ENCODE measurements at regions not wholly inside any gene's neighbourhood (a gene's known extent, or its start where the extent isn't known, plus 50 kb on each side); places are given as distances from the start of the nearest gene placed in this dataset.
"Not testable (repeated sequence)": the region's sequence is repeated elsewhere in the genome, so short reads cannot be mapped to it uniquely, and the experiment has no call there.

DNA sequence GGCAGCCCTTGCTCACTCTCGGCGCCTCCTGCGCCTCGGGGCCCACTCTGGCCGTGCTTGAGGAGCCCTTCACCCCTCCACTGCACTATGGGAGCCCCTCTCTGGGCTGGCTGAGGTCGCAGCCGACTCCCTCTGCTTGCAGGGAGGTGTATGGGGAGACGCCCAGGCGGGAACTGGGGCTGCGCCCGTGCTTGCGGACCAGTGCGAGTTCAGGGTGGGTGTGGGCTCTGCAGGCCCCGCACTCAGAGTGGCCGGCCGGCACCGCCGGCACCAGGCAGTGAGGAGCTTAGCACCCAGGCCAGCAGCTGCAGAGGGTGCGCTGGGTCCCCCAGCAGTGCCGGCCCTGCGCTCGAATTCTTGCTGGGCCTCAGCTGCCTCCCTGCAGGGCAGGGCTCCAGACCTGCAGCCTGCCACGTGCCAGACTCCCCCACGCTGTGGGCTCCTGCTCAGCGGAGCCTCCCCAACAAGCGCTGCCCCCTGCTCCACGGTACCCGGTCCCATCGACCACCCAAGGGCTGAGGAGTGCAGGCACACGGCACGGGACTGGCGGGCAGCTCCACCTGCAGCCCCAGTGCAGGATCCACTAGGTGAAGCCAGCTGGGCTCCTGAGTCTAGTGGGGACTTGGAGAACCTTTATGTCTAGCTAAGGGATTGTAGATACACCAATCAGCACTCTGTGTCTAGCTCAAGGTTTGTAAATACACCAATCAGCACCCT is 54.0 kb upstream of the WWC2 start:
- in situ Hi-C loops (cut with HindIII; ENCODE audit: low sequenced_read_pairs); DNase-seq (ENCODE audit: low spot score): not testable (repeated sequence)

DNA sequence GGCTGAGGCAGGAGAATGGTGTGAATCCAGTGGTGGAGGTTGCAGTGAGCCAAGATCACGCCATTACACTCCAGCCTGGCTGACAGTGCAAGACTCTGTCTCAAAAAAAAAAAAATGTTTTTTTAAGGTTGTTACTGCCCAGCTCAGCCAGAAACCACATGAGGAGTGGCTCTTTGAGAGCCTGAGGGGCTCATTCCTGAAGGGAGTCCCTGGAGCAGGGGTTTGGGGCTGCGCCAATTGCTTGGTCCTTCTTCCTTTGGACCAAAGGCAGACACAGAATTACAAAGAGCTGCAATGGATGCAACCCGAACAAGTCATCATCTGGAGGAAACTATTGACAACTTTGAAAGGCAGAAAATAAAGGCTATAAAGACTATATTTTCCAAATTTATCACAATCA is 60.6 kb upstream of the WWC2 start:
- in situ Hi-C loops (cut with HindIII; ENCODE audit: low sequenced_read_pairs), result no loop called here
- DNase-seq (ENCODE audit: low spot score), result no peak

DNA sequence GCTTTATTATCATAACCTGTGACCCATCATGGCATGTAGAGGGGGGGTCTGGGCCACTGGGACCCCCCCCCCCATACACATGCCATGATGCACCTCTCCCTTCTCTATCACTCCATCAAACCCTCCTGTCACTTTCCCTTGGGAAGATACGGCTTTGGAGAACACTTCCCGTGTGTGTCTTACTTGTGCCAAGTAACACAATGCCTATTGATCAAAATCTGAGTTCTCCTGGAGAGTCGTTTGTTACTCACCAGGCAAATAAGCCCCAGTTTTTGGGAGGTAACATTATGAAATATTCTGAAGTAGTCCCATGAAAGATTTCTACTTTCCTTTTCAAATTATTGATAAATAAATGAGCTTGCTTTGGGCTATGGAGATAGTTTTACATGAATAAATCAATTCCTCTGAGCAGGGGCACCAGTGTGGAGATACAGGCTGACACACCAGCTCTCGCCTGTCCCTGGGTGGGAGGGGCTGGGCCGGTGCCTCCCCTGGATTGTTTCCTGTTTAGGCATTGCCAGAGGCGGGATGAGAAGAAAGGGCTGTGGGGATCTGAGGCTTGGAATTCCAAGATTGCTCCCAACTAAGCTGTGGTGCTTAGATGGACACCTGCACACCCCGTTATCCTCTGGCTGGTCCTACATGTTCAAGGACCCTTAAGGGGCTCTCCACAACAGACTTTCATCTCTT is 63.2 kb upstream of the WWC2 start:
- in situ Hi-C loops (cut with HindIII; ENCODE audit: low sequenced_read_pairs), result no loop called here
- DNase-seq (ENCODE audit: low spot score), result no peak

DNA sequence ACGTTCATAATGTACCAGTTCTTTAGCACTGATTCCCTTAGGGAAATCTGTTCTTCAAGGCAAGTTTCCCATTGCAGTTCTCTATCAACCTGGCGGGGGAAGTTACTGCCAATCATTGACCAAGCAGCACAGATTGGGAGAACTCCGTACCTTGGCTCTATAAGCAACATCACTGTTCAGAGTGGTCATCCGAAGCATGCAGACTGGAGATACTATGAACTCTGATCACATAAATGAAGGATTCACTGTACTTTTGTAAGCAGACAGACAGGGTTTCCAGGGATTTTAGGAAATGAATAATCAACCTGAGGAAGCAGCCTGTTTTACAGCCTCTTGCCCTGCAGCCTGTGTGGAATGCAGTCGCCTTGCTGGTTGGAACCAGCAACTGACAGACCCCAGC is 63.8 kb upstream of the WWC2 start:
- DNase-seq (ENCODE audit: low spot score), result no peak
- in situ Hi-C loops (cut with HindIII; ENCODE audit: low sequenced_read_pairs), result no loop called here

DNA sequence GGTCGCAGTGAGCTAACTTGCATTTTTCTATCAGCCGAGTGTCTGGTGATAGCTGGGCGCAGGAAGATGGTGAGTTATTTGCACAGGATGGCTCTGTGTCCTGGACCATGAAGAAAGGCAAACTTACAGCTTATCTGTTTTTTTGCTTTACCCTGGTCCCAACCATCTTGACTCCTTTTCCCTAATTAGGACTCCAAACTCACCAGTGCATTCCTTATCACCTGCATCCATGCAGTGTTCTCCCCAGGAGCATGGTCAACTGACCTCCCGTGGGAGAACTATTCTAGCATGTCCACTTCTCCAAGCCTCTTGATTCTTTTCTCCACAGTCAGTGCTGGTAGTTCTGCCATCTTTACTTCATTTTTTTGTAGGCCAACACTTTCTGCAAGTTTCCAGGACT is 68.2 kb upstream of the WWC2 start:
- in situ Hi-C loops (cut with HindIII; ENCODE audit: low sequenced_read_pairs), result no loop called here
- no peak for DNase-seq (ENCODE audit: low spot score)

DNA sequence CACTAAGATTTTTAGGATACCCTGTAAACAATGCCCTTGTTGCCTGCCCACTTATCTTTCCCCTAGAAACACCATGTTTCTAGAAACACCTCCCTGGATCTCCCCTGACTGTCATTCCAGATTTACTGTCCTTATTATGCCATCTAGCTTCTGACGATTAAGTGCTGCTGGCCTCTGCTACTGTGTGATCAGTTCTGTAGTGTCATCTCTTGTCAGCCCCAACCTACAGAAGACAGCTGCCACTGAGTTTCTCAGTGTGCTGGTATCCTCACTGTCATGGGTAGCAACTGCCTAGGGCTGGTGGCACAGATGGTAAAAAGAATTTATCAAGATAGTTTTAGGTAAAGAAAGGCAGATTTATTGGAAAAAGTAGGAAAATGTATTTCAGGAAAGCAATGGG is 68.7 kb upstream of the WWC2 start:
- DNase-seq (ENCODE audit: low spot score), result peak; percentile 2
- in situ Hi-C loops (cut with HindIII; ENCODE audit: low sequenced_read_pairs), result no loop called here

DNA sequence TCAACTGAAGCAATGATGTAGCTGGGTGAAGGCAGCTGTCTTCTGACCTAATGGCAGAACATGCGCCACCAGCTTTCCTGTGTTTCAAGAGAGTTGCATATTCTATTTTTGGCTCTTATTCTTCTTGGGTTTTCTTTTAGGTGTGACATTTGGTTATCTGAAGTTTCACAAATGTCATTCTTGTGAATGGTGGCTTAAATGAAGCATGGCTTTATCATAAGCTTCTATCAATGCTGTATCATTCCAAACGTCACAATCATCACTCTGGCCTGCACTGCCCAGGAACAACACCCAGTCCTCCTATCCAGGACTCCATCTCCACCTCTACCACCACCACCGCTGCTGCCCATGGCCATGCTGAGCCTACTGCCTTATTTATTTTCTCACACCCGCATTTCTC is 69.7 kb upstream of the WWC2 start:
- DNase-seq (ENCODE audit: low spot score), result no peak
- in situ Hi-C loops (cut with HindIII; ENCODE audit: low sequenced_read_pairs), result no loop called here

DNA sequence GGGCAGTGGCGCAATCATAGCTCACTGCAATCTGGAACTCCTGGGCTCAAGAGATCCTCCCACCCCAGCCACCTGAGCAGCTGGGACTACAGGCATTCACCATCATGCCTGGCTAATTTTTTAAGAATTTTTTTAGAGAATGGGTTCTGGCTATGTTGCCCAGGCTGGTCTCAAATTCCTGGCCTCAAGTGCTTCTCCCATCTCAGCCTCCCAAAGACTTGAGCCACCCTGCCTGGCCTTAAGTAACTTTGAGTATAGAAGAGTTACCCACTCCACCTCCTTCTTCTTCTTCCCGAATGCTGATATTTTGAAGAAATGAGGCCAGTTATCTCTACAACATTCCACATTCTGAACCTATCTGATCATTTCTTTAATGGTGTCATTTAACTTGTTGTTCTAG is 72.4 kb upstream of the WWC2 start:
- no peak for DNase-seq (ENCODE audit: low spot score)
- in situ Hi-C loops (cut with HindIII; ENCODE audit: low sequenced_read_pairs), result no loop called here

DNA sequence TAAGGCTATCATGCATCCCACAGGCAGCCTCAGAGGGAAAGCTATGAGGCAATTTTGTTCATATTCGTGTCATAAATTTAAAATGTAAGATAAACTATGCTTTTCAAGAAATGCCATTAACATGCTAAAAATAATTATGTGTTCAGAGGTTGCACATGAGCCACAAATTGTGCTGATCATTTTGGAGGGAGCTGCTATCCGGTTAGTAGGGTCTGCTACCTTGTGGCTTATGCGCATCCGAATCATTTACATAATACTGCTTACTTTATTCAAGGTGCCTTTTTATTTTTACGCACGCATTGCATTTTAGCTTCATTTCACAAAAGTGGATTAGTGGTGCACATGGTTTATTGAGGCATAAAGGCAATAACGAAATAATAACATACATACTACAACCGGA is 76.4 kb upstream of the WWC2 start:
- in situ Hi-C loops (cut with HindIII; ENCODE audit: low sequenced_read_pairs), result no loop called here
- no peak for DNase-seq (ENCODE audit: low spot score)

DNA sequence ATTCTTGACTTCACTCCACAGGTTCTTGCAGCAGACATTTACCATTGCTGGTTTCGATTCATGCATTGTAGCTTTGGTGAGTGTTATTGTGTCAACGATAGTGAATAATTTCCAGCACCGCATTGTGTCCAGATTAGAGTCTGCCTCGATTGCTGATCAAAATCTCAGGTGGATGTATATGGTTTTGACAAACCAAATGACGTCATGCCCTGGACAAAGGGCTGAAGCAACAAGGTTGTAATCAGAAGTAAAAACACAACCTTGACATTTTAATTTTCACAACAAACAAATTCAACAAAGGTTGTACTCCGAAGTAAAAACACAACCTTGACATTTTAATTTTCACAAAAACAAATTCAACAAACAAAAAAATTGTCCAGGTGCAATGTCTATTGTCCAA is 81.1 kb upstream of the WWC2 start:
- DNase-seq (ENCODE audit: low spot score), result no peak
- in situ Hi-C loops (cut with HindIII; ENCODE audit: low sequenced_read_pairs), result no loop called here

DNA sequence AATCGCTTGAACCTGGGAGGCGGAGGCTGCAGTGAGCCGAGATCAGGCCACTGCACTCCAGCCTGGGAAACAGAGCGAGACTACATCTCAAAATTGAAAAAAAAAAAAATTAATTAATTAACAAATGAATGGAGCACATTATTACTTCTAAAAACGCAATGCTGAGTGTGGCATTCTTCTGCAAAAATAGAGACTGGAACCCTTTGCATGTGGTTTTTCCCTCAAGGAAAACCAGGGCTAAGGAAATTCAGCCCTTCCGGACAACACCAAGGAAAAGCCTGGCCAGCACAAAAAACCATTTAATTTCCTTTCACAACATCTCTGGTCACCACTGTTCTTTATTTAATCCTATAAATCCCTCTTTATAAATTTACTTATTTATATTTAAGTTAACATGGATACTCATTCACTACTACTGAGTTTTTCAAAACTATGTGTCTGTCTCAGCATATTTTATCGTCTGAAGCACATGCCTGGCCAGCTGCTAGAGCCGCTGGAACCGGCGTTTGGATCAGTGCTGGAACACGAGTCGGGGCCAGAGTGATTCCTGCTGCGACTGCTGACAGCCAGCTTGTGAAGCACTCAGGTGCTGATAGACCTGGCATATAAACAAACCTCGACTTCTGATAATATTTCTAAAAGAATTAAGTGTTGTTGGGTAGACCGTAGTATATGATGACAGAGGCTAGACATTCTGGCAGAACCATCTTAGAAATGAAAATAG is 84.5 kb upstream of the WWC2 start:
- in situ Hi-C loops (cut with HindIII; ENCODE audit: low sequenced_read_pairs), result no loop called here
- no peak for DNase-seq (ENCODE audit: low spot score)

DNA sequence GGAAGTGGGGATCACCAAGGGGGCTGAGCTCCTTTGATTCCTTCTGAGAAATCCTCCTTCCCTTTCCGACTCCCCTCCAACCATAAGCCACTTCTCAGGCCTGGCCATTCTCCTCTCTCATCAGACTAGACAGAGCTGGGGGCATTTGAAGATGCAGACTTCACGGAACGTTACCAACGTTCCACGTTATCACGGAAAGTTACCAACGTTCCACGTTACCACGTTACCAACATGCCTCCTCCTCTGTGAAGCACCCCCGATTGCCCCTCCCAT is 85.4 kb upstream of the WWC2 start:
- no peak for DNase-seq (ENCODE audit: low spot score)
- in situ Hi-C loops (cut with HindIII; ENCODE audit: low sequenced_read_pairs), result no loop called here

DNA sequence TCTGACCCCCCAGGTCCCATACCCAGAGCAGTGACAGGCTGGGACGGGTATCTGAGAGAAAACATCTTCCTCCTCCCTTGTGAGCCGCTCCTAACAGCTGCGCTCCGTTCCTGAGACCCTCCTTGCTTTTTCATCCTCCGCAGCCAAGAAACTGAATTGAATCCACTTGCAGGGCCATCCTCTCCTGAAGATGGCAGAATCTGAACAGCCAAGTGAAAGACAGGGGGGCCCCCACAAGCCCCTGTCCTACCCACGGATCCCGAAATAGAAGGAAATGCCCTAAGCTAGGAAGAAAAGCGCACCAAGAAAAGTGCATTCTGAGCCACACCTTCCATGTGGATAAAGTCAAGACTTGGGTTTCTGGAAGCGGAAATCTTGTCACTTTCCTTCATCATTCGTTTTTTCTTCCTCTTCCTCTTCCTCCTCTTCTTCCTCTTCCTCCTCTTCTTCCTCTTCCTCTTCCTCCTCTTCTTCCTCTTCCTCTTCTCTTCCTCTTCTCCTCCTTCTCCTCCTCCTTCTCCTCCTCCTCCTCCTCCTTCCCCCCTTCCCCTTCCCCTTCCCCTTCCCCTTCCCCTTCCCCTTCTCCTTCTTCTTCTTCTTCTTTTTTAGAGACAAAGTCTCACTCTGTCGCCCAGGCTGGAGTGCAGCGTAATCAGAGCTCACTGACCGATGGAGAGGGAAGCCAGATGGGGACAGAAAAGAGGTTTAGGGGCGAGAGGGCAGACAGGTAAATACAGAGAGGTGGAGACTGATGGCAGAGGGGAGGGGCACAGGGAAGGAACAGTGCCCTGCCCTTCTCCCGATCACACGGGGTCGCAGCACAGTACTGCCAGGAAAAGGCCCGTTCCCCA is 86.0 kb upstream of the WWC2 start:
- in situ Hi-C loops (cut with HindIII; ENCODE audit: low sequenced_read_pairs), result no loop called here
- DNase-seq (ENCODE audit: low spot score), result no peak

DNA sequence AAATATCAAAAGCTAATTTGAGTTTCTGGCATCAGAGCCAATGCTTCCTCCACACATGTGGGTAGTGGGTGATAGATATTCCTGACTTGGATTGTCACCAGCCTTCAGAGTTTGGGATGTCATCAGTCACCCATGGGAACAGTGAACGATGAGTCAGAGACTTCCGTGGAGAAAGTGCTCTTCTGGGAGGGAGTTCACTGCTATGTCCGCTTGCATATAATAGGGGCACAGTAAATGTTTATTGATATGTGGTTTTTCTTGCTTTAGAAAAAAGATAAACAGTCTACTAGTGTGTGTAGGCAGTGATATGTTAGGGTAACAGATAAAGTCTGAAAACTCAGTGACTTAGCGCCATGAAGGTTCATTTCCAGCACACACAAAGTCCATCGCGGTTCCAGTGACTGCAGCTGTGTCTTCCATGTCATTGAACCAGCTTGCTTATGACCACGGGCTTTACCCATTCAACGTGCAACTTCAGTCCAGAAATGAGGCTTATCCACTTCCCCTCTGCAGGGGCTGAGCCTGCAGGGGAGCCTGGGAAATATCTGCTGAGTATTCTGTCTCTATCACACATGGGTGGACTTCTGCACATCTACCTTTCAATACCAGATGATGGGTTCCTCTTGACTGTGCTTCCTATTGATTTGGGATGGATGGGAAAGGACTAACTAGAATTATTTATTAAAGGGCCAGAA is 87.7 kb upstream of the WWC2 start:
- no peak for DNase-seq (ENCODE audit: low spot score)
- in situ Hi-C loops (cut with HindIII; ENCODE audit: low sequenced_read_pairs), result no loop called here

DNA sequence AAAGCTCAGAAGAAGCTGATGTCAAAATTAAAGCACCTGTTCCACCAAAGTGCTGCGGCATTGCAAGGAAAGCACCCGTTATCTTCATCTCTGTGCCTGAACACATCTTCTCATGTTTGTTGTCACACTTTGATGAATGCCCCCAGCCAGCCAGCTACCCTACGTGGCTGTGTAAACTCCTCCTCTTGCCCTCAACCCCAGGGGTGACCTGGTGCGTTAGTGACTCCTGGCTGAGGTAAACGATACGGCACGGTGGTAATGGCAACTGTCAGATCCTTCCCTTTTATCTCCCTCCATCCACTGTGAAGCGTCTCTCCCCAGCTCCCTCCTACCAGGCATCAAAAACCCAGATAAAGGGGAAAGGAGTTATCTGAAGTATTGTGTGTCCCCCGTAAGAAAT is 90.6 kb upstream of the WWC2 start:
- no peak for DNase-seq (ENCODE audit: low spot score)
- in situ Hi-C loops (cut with HindIII; ENCODE audit: low sequenced_read_pairs), result no loop called here

DNA sequence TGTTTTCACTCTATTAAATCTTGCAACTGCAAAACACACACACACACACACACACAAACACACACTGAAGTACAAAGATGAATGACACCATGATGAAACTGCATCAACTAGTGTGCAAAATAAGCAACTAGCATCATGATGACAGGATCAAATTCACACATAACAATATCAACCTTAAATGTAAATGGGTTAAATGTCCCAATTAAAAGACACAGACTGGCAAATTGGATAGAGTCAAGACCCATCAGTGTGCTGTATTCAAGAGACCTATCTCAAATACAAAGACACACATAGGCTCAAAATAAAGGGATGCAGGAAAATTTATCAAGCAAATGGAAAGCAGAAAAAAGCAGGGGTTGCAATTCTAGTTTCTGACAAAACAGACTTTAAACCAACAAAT is 87.2 kb upstream of the DCTD start:
- DNase-seq (ENCODE audit: low spot score); in situ Hi-C loops (cut with HindIII; ENCODE audit: low sequenced_read_pairs): not testable (repeated sequence)

DNA sequence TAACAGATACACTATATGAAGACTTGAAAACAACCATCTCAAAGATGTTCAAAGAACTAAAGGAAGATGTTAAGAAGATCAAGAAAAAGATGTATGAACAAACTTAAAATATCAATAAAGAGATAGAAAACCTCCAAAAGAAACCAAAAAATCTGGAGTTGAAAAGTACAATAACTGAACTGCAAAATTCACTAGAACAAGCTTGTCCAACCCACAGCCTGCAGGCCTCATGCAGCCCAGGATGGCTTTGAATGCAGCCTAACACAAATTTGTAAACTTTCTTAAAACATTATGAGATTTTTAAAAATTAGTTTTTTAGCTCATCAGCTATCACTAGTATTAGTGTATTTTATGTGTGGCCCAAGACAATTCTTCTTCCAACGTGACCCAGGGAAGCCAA is 77.0 kb upstream of the DCTD start:
- DNase-seq (ENCODE audit: low spot score), result no peak
- in situ Hi-C loops (cut with HindIII; ENCODE audit: low sequenced_read_pairs), result no loop called here

DNA sequence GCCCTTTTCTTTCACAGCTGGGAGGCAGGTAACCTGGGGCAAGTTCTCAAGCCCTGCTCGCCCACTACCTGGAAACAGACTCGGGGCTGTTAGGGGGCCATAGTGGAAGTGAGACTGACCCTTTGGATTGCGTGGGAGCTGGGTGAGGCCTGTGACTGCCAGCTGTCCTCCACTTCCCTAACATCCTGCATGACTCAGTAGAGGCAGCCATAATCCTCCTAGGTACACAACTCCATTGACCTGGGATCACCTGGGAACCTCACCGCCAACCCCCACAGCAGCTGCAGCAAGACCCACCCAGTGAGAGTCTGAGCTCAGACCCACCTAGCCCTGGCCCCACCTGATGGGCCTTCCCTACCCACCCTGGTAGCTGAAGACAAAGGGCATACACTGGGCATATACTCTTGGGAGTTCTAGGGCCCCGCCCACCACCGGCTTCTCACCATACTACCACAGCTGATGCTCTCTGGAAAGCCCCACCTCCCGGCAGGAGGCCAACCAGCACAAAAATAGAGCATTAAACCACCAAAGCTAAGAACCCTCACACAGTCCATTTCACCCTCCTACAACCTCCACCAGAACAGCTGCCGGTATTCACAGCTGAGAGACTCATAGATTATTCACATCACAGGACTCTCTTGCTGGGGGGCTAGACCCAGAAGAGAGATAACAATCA is 61.1 kb upstream of the DCTD start:
- no peak for DNase-seq (ENCODE audit: low spot score)
- in situ Hi-C loops (cut with HindIII; ENCODE audit: low sequenced_read_pairs), result no loop called here

DNA sequence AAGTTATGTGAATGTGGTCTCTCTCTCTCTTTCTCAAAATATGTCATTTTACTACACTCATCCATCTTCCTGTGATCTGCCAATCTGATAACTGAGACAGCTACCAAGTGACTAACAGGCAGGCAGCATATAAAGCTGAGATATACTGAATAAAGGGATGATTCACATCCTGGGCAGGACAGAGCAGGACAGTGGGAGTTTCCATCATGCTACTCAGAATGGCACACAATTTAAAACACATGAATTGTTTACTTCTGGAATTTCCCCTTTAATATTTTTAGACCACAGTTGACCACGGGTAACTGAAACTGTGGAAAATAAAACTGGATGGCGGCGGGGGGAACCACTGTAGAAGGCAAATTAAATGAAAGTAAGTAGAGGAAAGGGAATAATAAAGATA is 58.6 kb upstream of the DCTD start:
- DNase-seq (ENCODE audit: low spot score), result no peak

More for the DNA sequence above, 58.6 kb upstream of the DCTD start:
- in situ Hi-C loops (cut with HindIII; ENCODE audit: low sequenced_read_pairs), result no loop called here

All from G401 (cell line).